Inflammatory macrophage treated with lipopolysaccharide for 1 hour (primary cell): ENCODE measurements at regions not wholly inside any gene's neighbourhood (a gene's known extent, or its start where the extent isn't known, plus 50 kb on each side); places are given as distances from the start of the nearest gene placed in this dataset.
"Not testable (repeated sequence)": the region's sequence is repeated elsewhere in the genome, so short reads cannot be mapped to it uniquely, and the experiment has no call there.

Experiments
- DNase-seq, 2 donors: peaks; one replicate each; pipeline ENCODE4 v3.0.0-alpha.2; 2020 to 2022

GRCh38 chr5:111631328-111631727 is 119.0 kb upstream of the STARD4 start:
- no peak for DNase-seq

- DNase-seq: no peak
These were observed 116.6 kb upstream of the STARD4 start for GRCh38 chr5:111628901-111629300.

- DNase-seq: peak in 1 of 2 donors; percentile 19
These were observed 115.5 kb upstream of the STARD4 start for GRCh38 chr5:111627862-111628261.

- DNase-seq: no peak
These were observed 114.3 kb upstream of the STARD4 start for GRCh38 chr5:111626473-111627148.

- DNase-seq: no peak
These were observed 106.4 kb upstream of the STARD4 start for GRCh38 chr5:111618623-111619271.

GRCh38 chr5:111615054-111615453 is 102.7 kb upstream of the STARD4 start:
- DNase-seq: no peak

GRCh38 chr5:111612013-111612630 is 99.8 kb upstream of the STARD4 start:
- DNase-seq: not testable (repeated sequence)

GRCh38 chr5:111606194-111606593 is 93.9 kb upstream of the STARD4 start:
- no peak for DNase-seq

GRCh38 chr5:111603446-111603827 is 91.1 kb upstream of the STARD4 start:
- no peak for DNase-seq

- no peak for DNase-seq
These were observed 90.6 kb upstream of the STARD4 start for GRCh38 chr5:111602817-111603445.

- no peak for DNase-seq
These were observed 86.7 kb upstream of the STARD4 start for GRCh38 chr5:111598996-111599395.

- no peak for DNase-seq
These were observed 85.2 kb upstream of the STARD4 start for GRCh38 chr5:111597491-111597890.

GRCh38 chr5:111596705-111597104 is 84.4 kb upstream of the STARD4 start:
- DNase-seq: no peak

- no peak for DNase-seq
These were observed 83.1 kb upstream of the STARD4 start for GRCh38 chr5:111595425-111595824.

- DNase-seq: no peak
These were observed 77.0 kb upstream of the STARD4 start for GRCh38 chr5:111589316-111589715.

GRCh38 chr5:111587728-111588127 is 75.4 kb upstream of the STARD4 start:
- DNase-seq: no peak

GRCh38 chr5:111585946-111586345 is 73.6 kb upstream of the STARD4 start:
- no peak for DNase-seq

GRCh38 chr5:111585291-111585690 is 73.0 kb upstream of the STARD4 start:
- no peak for DNase-seq

GRCh38 chr5:111584651-111585050 is 72.3 kb upstream of the STARD4 start:
- peak; percentile 72 to 97 for DNase-seq

- DNase-seq: peak in 1 of 2 donors; percentile 2
These were observed 71.4 kb upstream of the STARD4 start for GRCh38 chr5:111583758-111584203.

- DNase-seq: peak; percentile 88 to 95
These were observed 70.8 kb upstream of the STARD4 start for GRCh38 chr5:111582993-111583601.

- DNase-seq: peak; percentile 58 to 87
These were observed 70.1 kb upstream of the STARD4 start for GRCh38 chr5:111582451-111582850.

- peak; percentile 79 to 97 for DNase-seq
These were observed 68.6 kb upstream of the STARD4 start for GRCh38 chr5:111580956-111581355.
